Stimulated activated CD4-positive, alpha-beta T cell treated with anti-CD3 and anti-CD28 coated beads, Interleukin-4, amount 100 ng/mL, for 48 hours (primary cell): ENCODE measurements at regions not wholly inside any gene's neighbourhood (a gene's known extent, or its start where the extent isn't known, plus 50 kb on each side); places are given as distances from the start of the nearest gene placed in this dataset.
"Not testable (repeated sequence)": the region's sequence is repeated elsewhere in the genome, so short reads cannot be mapped to it uniquely, and the experiment has no call there.

ENCODE experiments used
- DNase-seq, 2 donors: peaks; one replicate each; pipeline ENCODE4 v3.0.0-alpha.2; 2020; ENCODE audit warnings: low read depth in 2 of 2

- DNase-seq: no peak
Observed at GRCh38 chr5:131107128-131107527, 57.9 kb downstream of the HINT1 start.

GRCh38 chr5:131104169-131104808 lies 60.8 kb downstream of the HINT1 start:
- DNase-seq: no peak

GRCh38 chr5:131096774-131097710 lies 68.0 kb downstream of the HINT1 start:
- no peak for DNase-seq

- DNase-seq: not testable (repeated sequence)
Observed at GRCh38 chr5:131095561-131095960, 69.5 kb downstream of the HINT1 start.

GRCh38 chr5:131084436-131084835 lies 80.6 kb downstream of the HINT1 start:
- no peak for DNase-seq

GRCh38 chr5:131081913-131082488 lies 83.1 kb downstream of the HINT1 start:
- DNase-seq: no peak

- DNase-seq: no peak
Observed at GRCh38 chr5:131081374-131081773, 83.7 kb downstream of the HINT1 start.

GRCh38 chr5:131079232-131079631 lies 85.8 kb downstream of the HINT1 start:
- DNase-seq: no peak

GRCh38 chr5:131068893-131069643 lies 96.0 kb downstream of the HINT1 start:
- DNase-seq: peak; percentile 22 to 30

- no peak for DNase-seq
Observed at GRCh38 chr5:131068076-131068475, 97.0 kb downstream of the HINT1 start.

- DNase-seq: no peak
Observed at GRCh38 chr5:131067636-131068035, 97.4 kb downstream of the HINT1 start.

- DNase-seq: no peak
Observed at GRCh38 chr5:131064669-131065371, 100.2 kb downstream of the HINT1 start.

- no peak for DNase-seq
Observed at GRCh38 chr5:131042021-131042789, 122.9 kb downstream of the HINT1 start.

- DNase-seq: no peak
Observed at GRCh38 chr5:131023498-131023865, 141.6 kb downstream of the HINT1 start.

GRCh38 chr5:131022811-131023497 lies 142.1 kb downstream of the HINT1 start:
- no peak for DNase-seq

- no peak for DNase-seq
Observed at GRCh38 chr5:131021646-131022045, 143.4 kb downstream of the HINT1 start.

GRCh38 chr5:131019601-131020315 lies 145.3 kb downstream of the HINT1 start:
- no peak for DNase-seq

GRCh38 chr5:131019111-131019510 lies 145.9 kb downstream of the HINT1 start:
- no peak for DNase-seq

- no peak for DNase-seq
Observed at GRCh38 chr5:131008329-131008728, 156.7 kb downstream of the HINT1 start.
